ENCODE measurements at regions not wholly inside any gene's neighbourhood (a gene's known extent, or its start where the extent isn't known, plus 50 kb on each side); places are given as distances from the start of the nearest gene placed in this dataset.

GRCh38 chr6:92169506-92169905, 1249.9 kb downstream of the EPHA7 start:
- no peaks in the 10 kb centered on the region for H3K36me3 ChIP-seq
- no peak overlapping the region for H3K4me3 ChIP-seq
- TF ChIP-seq, protein P1, sequence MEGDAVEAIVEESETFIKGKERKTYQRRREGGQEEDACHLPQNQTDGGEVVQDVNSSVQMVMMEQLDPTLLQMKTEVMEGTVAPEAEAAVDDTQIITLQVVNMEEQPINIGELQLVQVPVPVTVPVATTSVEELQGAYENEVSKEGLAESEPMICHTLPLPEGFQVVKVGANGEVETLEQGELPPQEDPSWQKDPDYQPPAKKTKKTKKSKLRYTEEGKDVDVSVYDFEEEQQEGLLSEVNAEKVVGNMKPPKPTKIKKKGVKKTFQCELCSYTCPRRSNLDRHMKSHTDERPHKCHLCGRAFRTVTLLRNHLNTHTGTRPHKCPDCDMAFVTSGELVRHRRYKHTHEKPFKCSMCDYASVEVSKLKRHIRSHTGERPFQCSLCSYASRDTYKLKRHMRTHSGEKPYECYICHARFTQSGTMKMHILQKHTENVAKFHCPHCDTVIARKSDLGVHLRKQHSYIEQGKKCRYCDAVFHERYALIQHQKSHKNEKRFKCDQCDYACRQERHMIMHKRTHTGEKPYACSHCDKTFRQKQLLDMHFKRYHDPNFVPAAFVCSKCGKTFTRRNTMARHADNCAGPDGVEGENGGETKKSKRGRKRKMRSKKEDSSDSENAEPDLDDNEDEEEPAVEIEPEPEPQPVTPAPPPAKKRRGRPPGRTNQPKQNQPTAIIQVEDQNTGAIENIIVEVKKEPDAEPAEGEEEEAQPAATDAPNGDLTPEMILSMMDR (IDR thresholded peaks at IDR 0.05), result no peak
- no peak for DNase-seq (ENCODE audit: low spot score in 2 of 2)
- no peaks in the 10 kb centered on the region for H3K27me3 ChIP-seq
- peaks cover 0 to 2% of the 10 kb centered on the region in 2 donors for H3K4me1 ChIP-seq
- H3K9me3 ChIP-seq, result no peaks in the 10 kb centered on the region
- intact Hi-C loops (cut with DNase I), result no loop called here
- H3K27ac ChIP-seq, result no peak overlapping the region

DNA sequence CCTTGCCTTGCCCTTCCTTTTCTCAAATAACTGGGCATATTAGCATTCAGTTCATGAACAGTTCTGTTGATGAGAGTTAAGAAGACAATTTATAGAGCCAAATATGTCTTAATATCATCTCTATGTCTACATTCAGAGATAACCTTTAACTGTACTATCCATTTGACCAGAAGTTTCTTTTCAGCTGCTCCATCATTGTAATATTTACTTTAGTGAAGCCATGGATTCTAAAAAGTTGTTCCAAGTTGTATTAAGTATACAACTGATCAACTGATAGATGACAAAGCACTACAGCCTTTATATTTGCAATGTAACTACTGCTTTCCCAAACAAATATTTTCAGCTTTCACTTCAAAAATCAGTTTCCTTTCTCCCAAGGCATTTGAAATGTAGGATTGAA, 1252.7 kb downstream of the EPHA7 start:
- no peak overlapping the region for H3K4me3 ChIP-seq
- H3K36me3 ChIP-seq, result no peaks in the 10 kb centered on the region
- DNase-seq (ENCODE audit: low spot score in 2 of 2), result no peak
- no peaks in the 10 kb centered on the region for H3K9me3 ChIP-seq
- TF ChIP-seq, protein P1 (IDR thresholded peaks at IDR 0.05), result no peak
- no peak overlapping the region for H3K27ac ChIP-seq
- no peaks in the 10 kb centered on the region for H3K27me3 ChIP-seq
- H3K4me1 ChIP-seq, result no peaks in the 10 kb centered on the region
- intact Hi-C loops (cut with DNase I), result no loop called here

DNA sequence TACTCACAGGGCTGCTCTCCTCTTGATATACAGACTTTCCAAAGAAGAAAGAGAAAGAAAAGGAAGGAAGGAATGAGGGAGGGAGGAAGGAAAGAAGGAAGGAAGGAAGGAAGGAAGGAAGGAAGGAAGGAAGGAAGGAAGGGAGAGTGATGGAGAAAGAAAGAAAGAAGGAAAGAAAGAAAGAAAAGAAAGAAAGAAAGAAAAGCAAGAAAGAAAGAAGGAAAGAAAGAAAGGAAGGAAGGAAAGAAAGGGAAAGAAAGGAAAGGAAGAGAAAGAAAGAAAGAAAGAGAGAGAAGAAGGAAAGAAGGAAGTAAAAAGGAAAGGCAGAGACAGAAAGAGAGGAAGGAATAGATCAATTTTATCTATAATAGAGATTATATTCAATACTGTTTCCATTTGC, 1257.4 kb downstream of the EPHA7 start:
- no peak for DNase-seq (ENCODE audit: low spot score in 2 of 2)
- H3K4me1 ChIP-seq, result no peaks in the 10 kb centered on the region
- no peaks in the 10 kb centered on the region for H3K36me3 ChIP-seq
- no peak overlapping the region for H3K27ac ChIP-seq
- H3K9me3 ChIP-seq, result no peaks in the 10 kb centered on the region
- TF ChIP-seq, protein P1 (IDR thresholded peaks at IDR 0.05), result no peak
- H3K27me3 ChIP-seq, result no peaks in the 10 kb centered on the region
- intact Hi-C loops (cut with DNase I), result no loop called here
- no peak overlapping the region for H3K4me3 ChIP-seq

GRCh38 chr6:92160226-92160625, 1259.1 kb downstream of the EPHA7 start:
- intact Hi-C loops (cut with DNase I), result no loop called here
- TF ChIP-seq, protein P1 (IDR thresholded peaks at IDR 0.05), result no peak
- H3K36me3 ChIP-seq, result no peaks in the 10 kb centered on the region

DNA sequence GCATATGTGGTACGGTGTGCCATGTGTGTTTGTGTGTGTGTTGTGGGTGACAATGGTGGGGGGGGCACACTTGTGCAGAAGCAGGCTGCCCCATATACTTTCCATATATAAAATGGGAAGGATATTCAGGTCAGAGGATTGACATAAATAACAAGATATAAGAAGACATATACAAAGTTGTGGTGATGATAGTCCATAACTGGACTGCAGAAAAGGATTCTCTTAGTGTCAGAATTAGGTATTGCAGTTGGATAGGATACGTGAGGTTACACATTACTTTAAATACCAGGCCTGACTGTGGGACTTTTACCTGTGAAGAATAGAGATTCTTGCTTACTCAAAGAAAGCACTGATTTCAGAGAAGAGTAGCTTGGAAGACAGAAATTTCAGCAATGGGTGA, 1260.3 kb downstream of the EPHA7 start:
- TF ChIP-seq, protein P1 (IDR thresholded peaks at IDR 0.05), result no peak
- intact Hi-C loops (cut with DNase I), result no loop called here
- Histone ChIP-seq H3K9me3 (no peaks in the 10 kb centered on the region), H3K4me1 (no peaks in the 10 kb centered on the region), H3K27ac (no peak overlapping the region), H3K36me3 (no peaks in the 10 kb centered on the region), H3K27me3 (no peaks in the 10 kb centered on the region), H3K4me3 (no peak overlapping the region)
- DNase-seq (ENCODE audit: low spot score in 2 of 2), result no peak

More at GRCh38 chr6:92160226-92160625, 1259.1 kb downstream of the EPHA7 start:
- H3K4me3 ChIP-seq, result no peak overlapping the region
- H3K9me3 ChIP-seq, result no peaks in the 10 kb centered on the region
- H3K27ac ChIP-seq, result no peak overlapping the region
- no peaks in the 10 kb centered on the region for H3K27me3 ChIP-seq
- no peaks in the 10 kb centered on the region for H3K4me1 ChIP-seq
- DNase-seq (ENCODE audit: low spot score in 2 of 2), result no peak

DNA sequence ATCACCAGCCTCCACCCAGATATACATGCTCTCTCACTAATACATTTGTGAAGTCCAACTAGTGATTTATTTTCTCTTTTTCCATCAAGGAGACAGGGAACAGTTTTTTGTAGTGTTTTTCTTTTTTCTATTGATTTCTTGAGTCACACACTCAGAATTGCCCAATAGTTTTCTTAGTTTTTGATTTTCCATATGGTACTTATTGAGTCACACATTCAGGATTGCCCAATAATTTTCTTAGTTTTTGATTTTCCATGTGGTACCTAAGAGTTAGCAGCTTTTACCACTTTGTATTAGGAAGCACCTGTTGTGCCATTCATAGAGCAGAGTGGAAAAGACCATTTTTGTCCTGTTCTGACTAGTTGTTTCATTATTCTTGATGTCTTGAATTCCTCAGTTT, 1268.8 kb downstream of the EPHA7 start:
- H3K9me3 ChIP-seq, result no peaks in the 10 kb centered on the region
- no peak for DNase-seq (ENCODE audit: low spot score in 2 of 2)
- H3K27me3 ChIP-seq, result no peaks in the 10 kb centered on the region
- intact Hi-C loops (cut with DNase I), result no loop called here
- H3K4me1 ChIP-seq, result no peaks in the 10 kb centered on the region
- TF ChIP-seq, protein P1 (IDR thresholded peaks at IDR 0.05), result no peak
- H3K4me3 ChIP-seq, result no peak overlapping the region
- no peak overlapping the region for H3K27ac ChIP-seq
- no peaks in the 10 kb centered on the region for H3K36me3 ChIP-seq
